Activated naive CD4-positive, alpha-beta T cell treated with anti-CD3 and anti-CD28 coated beads for 36 hours (primary cell): ENCODE measurements at regions not wholly inside any gene's neighbourhood (a gene's known extent, or its start where the extent isn't known, plus 50 kb on each side); places are given as distances from the start of the nearest gene placed in this dataset.
"Not testable (repeated sequence)": the region's sequence is repeated elsewhere in the genome, so short reads cannot be mapped to it uniquely, and the experiment has no call there.

Experiments
- CTCF ChIA-PET: fragments of 350-600 bp; sonication (Branson Sonifier 250); formaldehyde crosslinking; loops from one replicate; lab custom pipeline; 2021; ENCODE audit warnings: antibody characterized with exemption; lab: Charles Lee
- DNase-seq: peaks from one replicate; pipeline ENCODE4 v3.0.0-alpha.2; 2020
- H3K27ac Mint-ChIP-seq: one replicate; pipeline ENCODE4 v1.8.0; 2021; ENCODE audit warnings: mild to moderate bottlenecking, mixed read lengths
- H3K27me3 Mint-ChIP-seq: one replicate; pipeline ENCODE4 v1.8.0; 2021; ENCODE audit warnings: low read depth, mixed read lengths
- H3K36me3 Mint-ChIP-seq: one replicate; pipeline ENCODE4 v1.8.0; 2021; ENCODE audit warnings: low read depth, mixed read lengths
- H3K4me1 Mint-ChIP-seq: one replicate; pipeline ENCODE4 v1.8.0; 2021; ENCODE audit warnings: low read depth, mixed read lengths
- H3K4me3 Mint-ChIP-seq: one replicate; pipeline ENCODE4 v1.8.0; 2021; ENCODE audit warnings: mild to moderate bottlenecking, moderate library complexity, mixed read lengths
- H3K9me3 Mint-ChIP-seq: one replicate; pipeline ENCODE4 v1.8.0; 2021; ENCODE audit warnings: mixed read lengths
- intact Hi-C: fragments of 100-400 bp; cut with micrococcal nuclease; formaldehyde crosslinking; loops from one replicate; pipeline ENCODE4 v1.15.1; 2023

- DNase-seq, result no peak
- Mint-ChIP-seq H3K9me3 (no peaks in the 10 kb centered on the region), H3K4me1 (no peaks in the 10 kb centered on the region), H3K4me3 (no peak overlapping the region), H3K36me3 (no peaks in the 10 kb centered on the region), H3K27me3 (no peaks in the 10 kb centered on the region), H3K27ac (no peak overlapping the region)
- intact Hi-C loops, result no loop called here
- CTCF ChIA-PET, result no interaction called here
These were observed 65.6 kb downstream of the OPTC start for GRCh38 chr1:203559523-203559922.

GRCh38 chr1:203561761-203562160 is 64.9 kb upstream of the ATP2B4 start:
- H3K36me3 Mint-ChIP-seq, H3K9me3 Mint-ChIP-seq, H3K4me1 Mint-ChIP-seq, DNase-seq, intact Hi-C loops, H3K27me3 Mint-ChIP-seq, H3K4me3 Mint-ChIP-seq, H3K27ac Mint-ChIP-seq: not testable (repeated sequence)
- CTCF ChIA-PET, result interaction anchor here (1.4 kb wide), 1 partner anchor 13 kb away, joined by 5 read pairs; no protein-coding TSS in a partner anchor

- no peaks in the 10 kb centered on the region for H3K9me3 Mint-ChIP-seq
- H3K36me3 Mint-ChIP-seq, result no peaks in the 10 kb centered on the region
- H3K4me3 Mint-ChIP-seq, result no peak overlapping the region
- no peak for DNase-seq
- intact Hi-C loops, result no loop called here
- H3K27me3 Mint-ChIP-seq, result no peaks in the 10 kb centered on the region
- H3K27ac Mint-ChIP-seq, result no peak overlapping the region
- CTCF ChIA-PET, result no interaction called here
- no peaks in the 10 kb centered on the region for H3K4me1 Mint-ChIP-seq
These were observed 63.3 kb upstream of the ATP2B4 start for GRCh38 chr1:203563291-203563690.

- intact Hi-C loops, result no loop called here
- DNase-seq, result no peak
- Mint-ChIP-seq H3K4me3 (no peak overlapping the region), H3K27ac (no peak overlapping the region), H3K36me3 (no peaks in the 10 kb centered on the region), H3K9me3 (no peaks in the 10 kb centered on the region), H3K27me3 (no peaks in the 10 kb centered on the region), H3K4me1 (no peaks in the 10 kb centered on the region)
- CTCF ChIA-PET, result no interaction called here
These were observed 62.6 kb upstream of the ATP2B4 start for GRCh38 chr1:203564024-203564423.

- Mint-ChIP-seq H3K36me3 (no peaks in the 10 kb centered on the region), H3K9me3 (no peaks in the 10 kb centered on the region), H3K27me3 (no peaks in the 10 kb centered on the region), H3K27ac (no peak overlapping the region), H3K4me3 (no peak overlapping the region), H3K4me1 (no peaks in the 10 kb centered on the region)
- intact Hi-C loops, result no loop called here
- CTCF ChIA-PET, result no interaction called here
- DNase-seq, result no peak
These were observed 61.6 kb upstream of the ATP2B4 start for GRCh38 chr1:203565049-203565448.

- H3K9me3 Mint-ChIP-seq, result no peaks in the 10 kb centered on the region
- CTCF ChIA-PET, result interaction anchor here (1.2 to 1.3 kb wide), 2 partner anchors 48 to 58 kb away, joined by 3 read pairs; no protein-coding TSS in a partner anchor
- H3K27ac Mint-ChIP-seq, result no peak overlapping the region
- H3K4me3 Mint-ChIP-seq, result no peak overlapping the region
- intact Hi-C loops, result no loop called here
- no peak for DNase-seq
- H3K36me3 Mint-ChIP-seq, result no peaks in the 10 kb centered on the region
- H3K4me1 Mint-ChIP-seq, result no peaks in the 10 kb centered on the region
- H3K27me3 Mint-ChIP-seq, result no peaks in the 10 kb centered on the region
These were observed 60.7 kb upstream of the ATP2B4 start for GRCh38 chr1:203565981-203566380.

- H3K9me3 Mint-ChIP-seq, H3K36me3 Mint-ChIP-seq, H3K27me3 Mint-ChIP-seq, H3K4me1 Mint-ChIP-seq, DNase-seq, H3K4me3 Mint-ChIP-seq, CTCF ChIA-PET, H3K27ac Mint-ChIP-seq, intact Hi-C loops: not testable (repeated sequence)
These were observed 59.7 kb upstream of the ATP2B4 start for GRCh38 chr1:203566966-203567365.

GRCh38 chr1:203567596-203567995 is 59.0 kb upstream of the ATP2B4 start:
- Mint-ChIP-seq H3K4me1 (no peaks in the 10 kb centered on the region), H3K9me3 (no peaks in the 10 kb centered on the region), H3K36me3 (no peaks in the 10 kb centered on the region), H3K27me3 (no peaks in the 10 kb centered on the region), H3K4me3 (no peak overlapping the region), H3K27ac (no peak overlapping the region)
- CTCF ChIA-PET, result interaction anchor here (0.6 kb wide), 1 partner anchor 80 kb away, joined by 3 read pairs; no protein-coding TSS in a partner anchor
- intact Hi-C loops, result no loop called here
- no peak for DNase-seq

- H3K4me1 Mint-ChIP-seq, result no peaks in the 10 kb centered on the region
- H3K9me3 Mint-ChIP-seq, result no peaks in the 10 kb centered on the region
- H3K36me3 Mint-ChIP-seq, result no peaks in the 10 kb centered on the region
- intact Hi-C loops, result no loop called here
- DNase-seq, result no peak
- CTCF ChIA-PET, result no interaction called here
- no peak overlapping the region for H3K27ac Mint-ChIP-seq
- no peaks in the 10 kb centered on the region for H3K27me3 Mint-ChIP-seq
- no peak overlapping the region for H3K4me3 Mint-ChIP-seq
These were observed 56.9 kb upstream of the ATP2B4 start for GRCh38 chr1:203569490-203570318.

- Mint-ChIP-seq H3K27me3 (no peaks in the 10 kb centered on the region), H3K4me3 (no peak overlapping the region), H3K9me3 (no peaks in the 10 kb centered on the region), H3K4me1 (no peaks in the 10 kb centered on the region), H3K36me3 (no peaks in the 10 kb centered on the region), H3K27ac (no peak overlapping the region)
- DNase-seq, result no peak
- CTCF ChIA-PET, result interaction anchor here (0.6 kb wide), 1 partner anchor 13 kb away, joined by 5 read pairs; no protein-coding TSS in a partner anchor
- intact Hi-C loops, result no loop called here
These were observed 55.8 kb upstream of the ATP2B4 start for GRCh38 chr1:203570805-203571204.

GRCh38 chr1:203571661-203572060 is 55.0 kb upstream of the ATP2B4 start:
- intact Hi-C loops, result no loop called here
- Mint-ChIP-seq H3K4me3 (no peak overlapping the region), H3K27me3 (no peaks in the 10 kb centered on the region), H3K9me3 (no peaks in the 10 kb centered on the region), H3K4me1 (no peaks in the 10 kb centered on the region), H3K27ac (no peak overlapping the region), H3K36me3 (no peaks in the 10 kb centered on the region)
- CTCF ChIA-PET, result interaction anchor here (0.6 kb wide), 1 partner anchor 14 kb away, joined by 5 read pairs; no protein-coding TSS in a partner anchor
- DNase-seq, result no peak

- no peaks in the 10 kb centered on the region for H3K36me3 Mint-ChIP-seq
- CTCF ChIA-PET, result no interaction called here
- H3K27me3 Mint-ChIP-seq, result no peaks in the 10 kb centered on the region
- DNase-seq, result no peak
- intact Hi-C loops, result no loop called here
- H3K4me1 Mint-ChIP-seq, result no peaks in the 10 kb centered on the region
- no peak overlapping the region for H3K4me3 Mint-ChIP-seq
- H3K9me3 Mint-ChIP-seq, result no peaks in the 10 kb centered on the region
- no peak overlapping the region for H3K27ac Mint-ChIP-seq
These were observed 54.5 kb upstream of the ATP2B4 start for GRCh38 chr1:203572134-203572625.

- intact Hi-C loops, result no loop called here
- H3K27me3 Mint-ChIP-seq, result no peaks in the 10 kb centered on the region
- CTCF ChIA-PET, result no interaction called here
- H3K4me1 Mint-ChIP-seq, result no peaks in the 10 kb centered on the region
- no peak overlapping the region for H3K27ac Mint-ChIP-seq
- H3K4me3 Mint-ChIP-seq, result no peak overlapping the region
- no peak for DNase-seq
- no peaks in the 10 kb centered on the region for H3K36me3 Mint-ChIP-seq
- H3K9me3 Mint-ChIP-seq, result no peaks in the 10 kb centered on the region
These were observed 52.9 kb upstream of the ATP2B4 start for GRCh38 chr1:203573730-203574129.
